ENCODE measurements at regions not wholly inside any gene's neighbourhood (a gene's known extent, or its start where the extent isn't known, plus 50 kb on each side); places are given as distances from the start of the nearest gene placed in this dataset.
"Not testable (repeated sequence)": the region's sequence is repeated elsewhere in the genome, so short reads cannot be mapped to it uniquely, and the experiment has no call there.

- peaks cover 20% of the 10 kb centered on the region for H3K9me3 ChIP-seq (ENCODE audit: control insufficient read depth, insufficient read depth, low read length)
- no peaks in the 10 kb centered on the region for H3K36me3 ChIP-seq (ENCODE audit: control insufficient read depth, insufficient read depth, low read length)
- no peaks in the 10 kb centered on the region for H3K4me1 ChIP-seq (ENCODE audit: control insufficient read depth, insufficient read depth, low read length)
- no peak overlapping the region for H3K4me3 ChIP-seq (ENCODE audit: low read depth, low read length)
- H3K27ac ChIP-seq (ENCODE audit: low read depth, low read length), result no peak overlapping the region
- H3K27me3 ChIP-seq (ENCODE audit: control insufficient read depth, insufficient read depth, low read length), result peaks cover 2% of the 10 kb centered on the region; the same call in 1 of the 2 replicates
- 0 out of 2 replicates have a peak overlapping the region, but pooled peaks have one; percentile 7 for H3K9ac ChIP-seq (ENCODE audit: low read depth, low read length)
These were observed 68.7 kb downstream of the VSIG4 start for GRCh38 chrX:65971151-65971550.

GRCh38 chrX:65967159-65967558, 72.7 kb downstream of the VSIG4 start:
- not testable (repeated sequence) for H3K27me3 ChIP-seq (ENCODE audit: control insufficient read depth, insufficient read depth, low read length); H3K4me1 ChIP-seq (ENCODE audit: control insufficient read depth, insufficient read depth, low read length); H3K36me3 ChIP-seq (ENCODE audit: control insufficient read depth, insufficient read depth, low read length); H3K9ac ChIP-seq (ENCODE audit: low read depth, low read length); H3K27ac ChIP-seq (ENCODE audit: low read depth, low read length); H3K4me3 ChIP-seq (ENCODE audit: low read depth, low read length)
- H3K9me3 ChIP-seq (ENCODE audit: control insufficient read depth, insufficient read depth, low read length), result peaks cover 22% of the 10 kb centered on the region

- Histone ChIP-seq H3K9me3 (ENCODE audit: control insufficient read depth, insufficient read depth, low read length) (peaks cover 59% of the 10 kb centered on the region), H3K27ac (ENCODE audit: low read depth, low read length) (no peak overlapping the region), H3K9ac (ENCODE audit: low read depth, low read length) (no peak overlapping the region), H3K4me3 (ENCODE audit: low read depth, low read length) (no peak overlapping the region), H3K36me3 (ENCODE audit: control insufficient read depth, insufficient read depth, low read length) (no peaks in the 10 kb centered on the region), H3K4me1 (ENCODE audit: control insufficient read depth, insufficient read depth, low read length) (no peaks in the 10 kb centered on the region), H3K27me3 (ENCODE audit: control insufficient read depth, insufficient read depth, low read length) (no peaks in the 10 kb centered on the region)
These were observed 78.2 kb downstream of the VSIG4 start for GRCh38 chrX:65961714-65962113.

GRCh38 chrX:65948103-65948502, 91.8 kb downstream of the VSIG4 start:
- Histone ChIP-seq H3K4me1 (ENCODE audit: control insufficient read depth, insufficient read depth, low read length) (no peaks in the 10 kb centered on the region), H3K9ac (ENCODE audit: low read depth, low read length) (no peak overlapping the region), H3K27me3 (ENCODE audit: control insufficient read depth, insufficient read depth, low read length) (no peaks in the 10 kb centered on the region), H3K36me3 (ENCODE audit: control insufficient read depth, insufficient read depth, low read length) (no peaks in the 10 kb centered on the region), H3K27ac (ENCODE audit: low read depth, low read length) (no peak overlapping the region), H3K4me3 (ENCODE audit: low read depth, low read length) (no peak overlapping the region), H3K9me3 (ENCODE audit: control insufficient read depth, insufficient read depth, low read length) (peaks cover 74% of the 10 kb centered on the region)

GRCh38 chrX:65941775-65942174, 98.1 kb downstream of the VSIG4 start:
- H3K4me3 ChIP-seq (ENCODE audit: low read depth, low read length), result no peak overlapping the region
- H3K27me3 ChIP-seq (ENCODE audit: control insufficient read depth, insufficient read depth, low read length), result no peaks in the 10 kb centered on the region
- H3K27ac ChIP-seq (ENCODE audit: low read depth, low read length), result no peak overlapping the region
- peaks cover 58% of the 10 kb centered on the region for H3K9me3 ChIP-seq (ENCODE audit: control insufficient read depth, insufficient read depth, low read length)
- no peaks in the 10 kb centered on the region for H3K4me1 ChIP-seq (ENCODE audit: control insufficient read depth, insufficient read depth, low read length)
- no peaks in the 10 kb centered on the region for H3K36me3 ChIP-seq (ENCODE audit: control insufficient read depth, insufficient read depth, low read length)
- no peak overlapping the region for H3K9ac ChIP-seq (ENCODE audit: low read depth, low read length)

GRCh38 chrX:65933085-65933589, 106.7 kb downstream of the VSIG4 start:
- Histone ChIP-seq H3K36me3 (ENCODE audit: control insufficient read depth, insufficient read depth, low read length) (no peaks in the 10 kb centered on the region), H3K4me1 (ENCODE audit: control insufficient read depth, insufficient read depth, low read length) (no peaks in the 10 kb centered on the region), H3K9ac (ENCODE audit: low read depth, low read length) (no peak overlapping the region), H3K27ac (ENCODE audit: low read depth, low read length) (no peak overlapping the region), H3K4me3 (ENCODE audit: low read depth, low read length) (no peak overlapping the region), H3K9me3 (ENCODE audit: control insufficient read depth, insufficient read depth, low read length) (peaks cover 36% of the 10 kb centered on the region), H3K27me3 (ENCODE audit: control insufficient read depth, insufficient read depth, low read length) (no peaks in the 10 kb centered on the region)

GRCh38 chrX:65932173-65933084, 107.5 kb downstream of the VSIG4 start:
- Histone ChIP-seq H3K36me3 (ENCODE audit: control insufficient read depth, insufficient read depth, low read length) (no peaks in the 10 kb centered on the region), H3K4me3 (ENCODE audit: low read depth, low read length) (no peak overlapping the region), H3K27ac (ENCODE audit: low read depth, low read length) (no peak overlapping the region), H3K9me3 (ENCODE audit: control insufficient read depth, insufficient read depth, low read length) (peaks cover 36% of the 10 kb centered on the region), H3K27me3 (ENCODE audit: control insufficient read depth, insufficient read depth, low read length) (no peaks in the 10 kb centered on the region), H3K4me1 (ENCODE audit: control insufficient read depth, insufficient read depth, low read length) (no peaks in the 10 kb centered on the region), H3K9ac (ENCODE audit: low read depth, low read length) (no peak overlapping the region)

- peaks cover 61% of the 10 kb centered on the region for H3K9me3 ChIP-seq (ENCODE audit: control insufficient read depth, insufficient read depth, low read length)
- H3K27ac ChIP-seq (ENCODE audit: low read depth, low read length), result no peak overlapping the region
- H3K9ac ChIP-seq (ENCODE audit: low read depth, low read length), result no peak overlapping the region
- no peaks in the 10 kb centered on the region for H3K36me3 ChIP-seq (ENCODE audit: control insufficient read depth, insufficient read depth, low read length)
- no peak overlapping the region for H3K4me3 ChIP-seq (ENCODE audit: low read depth, low read length)
- no peaks in the 10 kb centered on the region for H3K4me1 ChIP-seq (ENCODE audit: control insufficient read depth, insufficient read depth, low read length)
- H3K27me3 ChIP-seq (ENCODE audit: control insufficient read depth, insufficient read depth, low read length), result no peaks in the 10 kb centered on the region
These were observed 111.4 kb downstream of the VSIG4 start for GRCh38 chrX:65928522-65928921.

- H3K4me1 ChIP-seq (ENCODE audit: control insufficient read depth, insufficient read depth, low read length); H3K4me3 ChIP-seq (ENCODE audit: low read depth, low read length); H3K36me3 ChIP-seq (ENCODE audit: control insufficient read depth, insufficient read depth, low read length); H3K27me3 ChIP-seq (ENCODE audit: control insufficient read depth, insufficient read depth, low read length); H3K9ac ChIP-seq (ENCODE audit: low read depth, low read length); H3K27ac ChIP-seq (ENCODE audit: low read depth, low read length): not testable (repeated sequence)
- peaks cover 59% of the 10 kb centered on the region for H3K9me3 ChIP-seq (ENCODE audit: control insufficient read depth, insufficient read depth, low read length)
These were observed 112.5 kb downstream of the VSIG4 start for GRCh38 chrX:65927386-65927785.

- H3K4me3 ChIP-seq (ENCODE audit: low read depth, low read length), result no peak overlapping the region
- no peaks in the 10 kb centered on the region for H3K4me1 ChIP-seq (ENCODE audit: control insufficient read depth, insufficient read depth, low read length)
- peaks cover 49% of the 10 kb centered on the region; the same call in 1 of the 2 replicates for H3K9me3 ChIP-seq (ENCODE audit: control insufficient read depth, insufficient read depth, low read length)
- no peaks in the 10 kb centered on the region for H3K27me3 ChIP-seq (ENCODE audit: control insufficient read depth, insufficient read depth, low read length)
- H3K27ac ChIP-seq (ENCODE audit: low read depth, low read length), result no peak overlapping the region
- no peak overlapping the region for H3K9ac ChIP-seq (ENCODE audit: low read depth, low read length)
- H3K36me3 ChIP-seq (ENCODE audit: control insufficient read depth, insufficient read depth, low read length), result no peaks in the 10 kb centered on the region
These were observed 113.5 kb downstream of the VSIG4 start for GRCh38 chrX:65926095-65927019.

Measured in HUES48 (cell line).